HFF-Myc (cell line): ENCODE measurements at regions not wholly inside any gene's neighbourhood (a gene's known extent, or its start where the extent isn't known, plus 50 kb on each side); places are given as distances from the start of the nearest gene placed in this dataset.

Experiments
- DNase-seq: peaks from one replicate; pipeline ENCODE4 v3.0.0-alpha.2; 2011; ENCODE audit warnings: low read depth; ENCODE audit errors: extremely low read depth
- H3K4me3 ChIP-seq: replicated peaks from 2 replicates; pipeline ENCODE4 v1.5.1; 2011; ENCODE audit warnings: low read depth, mild to moderate bottlenecking, control low read depth, low read length
- CTCF ChIP-seq: IDR thresholded peaks from 2 replicates; pipeline ENCODE4 v1.5.1; 2012; ENCODE audit warnings: mild to moderate bottlenecking, low read depth, low read length, control low read depth; ENCODE audit errors: missing control alignments

- H3K4me3 ChIP-seq = no peak overlapping the region
- TF ChIP-seq CTCF = no peak
- no peak for DNase-seq
Observed at GRCh38 chr9:73348471-73348870, 196.8 kb downstream of the ANXA1 start.

- DNase-seq = no peak
- H3K4me3 ChIP-seq = no peak overlapping the region
- no peak for TF ChIP-seq CTCF
Observed at GRCh38 chr9:73349476-73349875, 197.8 kb downstream of the ANXA1 start.

- TF ChIP-seq CTCF = no peak
- no peak overlapping the region for H3K4me3 ChIP-seq
- no peak for DNase-seq
Observed at GRCh38 chr9:73357607-73358006, 205.9 kb downstream of the ANXA1 start.

GRCh38 chr9:73370053-73370452, 218.4 kb downstream of the ANXA1 start:
- DNase-seq = no peak
- no peak overlapping the region for H3K4me3 ChIP-seq
- no peak for TF ChIP-seq CTCF

- H3K4me3 ChIP-seq = no peak overlapping the region
- DNase-seq = no peak
- TF ChIP-seq CTCF = no peak
Observed at GRCh38 chr9:73371801-73372200, 220.1 kb downstream of the ANXA1 start.

- TF ChIP-seq CTCF = no peak
- DNase-seq = no peak
- H3K4me3 ChIP-seq = no peak overlapping the region
Observed at GRCh38 chr9:73380411-73380810, 228.7 kb downstream of the ANXA1 start.

GRCh38 chr9:73402081-73403028, 250.7 kb downstream of the ANXA1 start:
- no peak for TF ChIP-seq CTCF
- H3K4me3 ChIP-seq = no peak overlapping the region
- DNase-seq = no peak
